H9 (cell line): ENCODE measurements at regions not wholly inside any gene's neighbourhood (a gene's known extent, or its start where the extent isn't known, plus 50 kb on each side); places are given as distances from the start of the nearest gene placed in this dataset.

Experiments used
- DNase-seq: peaks from one replicate; pipeline ENCODE4 v3.0.0-alpha.2; 2017
- H2AFZ ChIP-seq: one replicate; pipeline ENCODE4 v1.6.1; 2013; ENCODE audit warnings: mild to moderate bottlenecking, low read length, control low read depth, moderate library complexity
- H2AK5ac ChIP-seq: 2 replicates; pipeline ENCODE4 v1.6.1; 2013; ENCODE audit warnings: low read length, control low read depth, mixed read lengths; ENCODE audit not compliant: insufficient read length
- H2BK120ac ChIP-seq: one replicate; pipeline ENCODE4 v1.6.1; 2013; ENCODE audit warnings: low read depth, mild to moderate bottlenecking, low read length, control low read depth, inconsistent platforms; ENCODE audit not compliant: poor library complexity, severe bottlenecking
- H2BK12ac ChIP-seq: 2 replicates; pipeline ENCODE4 v1.6.1; 2013; ENCODE audit warnings: low read length, control low read depth, mixed read lengths, low read depth; ENCODE audit not compliant: insufficient read length
- H2BK15ac ChIP-seq: 2 replicates; pipeline ENCODE4 v1.6.1; 2013; ENCODE audit warnings: low read depth, low read length, control low read depth
- H2BK20ac ChIP-seq: one replicate; pipeline ENCODE4 v1.6.1; 2013; ENCODE audit warnings: low read depth, mild to moderate bottlenecking, low read length, control low read depth, inconsistent platforms; ENCODE audit not compliant: poor library complexity, severe bottlenecking
- H2BK5ac ChIP-seq: 2 replicates; pipeline ENCODE4 v1.6.1; 2013; ENCODE audit warnings: low read length, control low read depth, mixed read lengths; ENCODE audit not compliant: insufficient read length
- H3K14ac ChIP-seq: 2 replicates; pipeline ENCODE4 v1.6.1; 2013; ENCODE audit warnings: low read length, control low read depth; ENCODE audit not compliant: insufficient read depth
- H3K18ac ChIP-seq: 2 replicates; pipeline ENCODE4 v1.6.1; 2013; ENCODE audit warnings: low read depth, mild to moderate bottlenecking, mixed read lengths, low read length, control low read depth; ENCODE audit not compliant: insufficient read length
- H3K23ac ChIP-seq: 2 replicates; pipeline ENCODE4 v1.6.1; 2013; ENCODE audit warnings: low read length, control low read depth, mixed read lengths, low read depth; ENCODE audit not compliant: insufficient read length
- H3K23me2 ChIP-seq: 2 replicates; pipeline ENCODE4 v1.6.1; 2013; ENCODE audit warnings: low read depth, mild to moderate bottlenecking, mixed read lengths, low read length, control low read depth; ENCODE audit not compliant: insufficient read length, poor library complexity, severe bottlenecking
- H3K27ac ChIP-seq: 2 replicates; pipeline ENCODE4 v1.5.1; 2013; ENCODE audit warnings: low read length, control low read depth, mixed read lengths, low read depth; ENCODE audit not compliant: insufficient read length
- H3K27me3 ChIP-seq: 2 replicates; pipeline ENCODE4 v1.6.1; 2013; ENCODE audit warnings: low read length, control low read depth, inconsistent platforms; ENCODE audit not compliant: insufficient read depth
- H3K4ac ChIP-seq: 2 replicates; pipeline ENCODE4 v1.6.1; 2013; ENCODE audit warnings: low read depth, mild to moderate bottlenecking, control low read depth, inconsistent platforms, low read length, moderate library complexity
- H3K4me1 ChIP-seq: 2 replicates; pipeline ENCODE4 v1.6.1; 2013; ENCODE audit warnings: low read length, control low read depth, inconsistent platforms; ENCODE audit not compliant: insufficient read depth
- H3K4me2 ChIP-seq: 2 replicates; pipeline ENCODE4 v1.6.1; 2013; ENCODE audit warnings: low read length, control low read depth, mixed read lengths; ENCODE audit not compliant: insufficient read length, insufficient read depth
- H3K56ac ChIP-seq: 2 replicates; pipeline ENCODE4 v1.6.1; 2013; ENCODE audit warnings: low read depth, mild to moderate bottlenecking, mixed read lengths, low read length, control low read depth; ENCODE audit not compliant: insufficient read length
- H3K79me1 ChIP-seq: 2 replicates; pipeline ENCODE4 v1.6.1; 2013; ENCODE audit warnings: low read depth, mild to moderate bottlenecking, moderate library complexity, low read length, control low read depth, inconsistent platforms; ENCODE audit not compliant: insufficient read depth, poor library complexity, severe bottlenecking
- H3K79me2 ChIP-seq: 2 replicates; pipeline ENCODE4 v1.6.1; 2013; ENCODE audit warnings: low read length, control low read depth, inconsistent platforms; ENCODE audit not compliant: insufficient read depth
- H3K9ac ChIP-seq: 2 replicates; pipeline ENCODE4 v1.6.1; 2013; ENCODE audit warnings: low read length, control low read depth, mixed read lengths; ENCODE audit not compliant: insufficient read length; ENCODE audit errors: extremely low read depth
- H3K9me3 ChIP-seq: one replicate; pipeline ENCODE4 v1.6.1; 2013; ENCODE audit warnings: low read depth, low read length, inconsistent platforms; ENCODE audit not compliant: control insufficient read depth
- H3T11ph ChIP-seq: one replicate; pipeline ENCODE4 v1.6.1; 2013; ENCODE audit warnings: mild to moderate bottlenecking, low read length, control low read depth, inconsistent platforms
- H4K20me1 ChIP-seq: one replicate; pipeline ENCODE4 v1.6.1; 2013; ENCODE audit not compliant: control insufficient read depth, insufficient read length, insufficient read depth
- H4K5ac ChIP-seq: 2 replicates; pipeline ENCODE4 v1.6.1; 2013; ENCODE audit warnings: low read depth, mild to moderate bottlenecking, mixed read lengths, low read length, control low read depth; ENCODE audit not compliant: insufficient read length
- H4K8ac ChIP-seq: replicated peaks from 2 replicates; pipeline ENCODE4 v1.6.1; 2013; ENCODE audit warnings: low read length, control low read depth, mixed read lengths, low read depth; ENCODE audit not compliant: insufficient read length
- H4K91ac ChIP-seq: 2 replicates; pipeline ENCODE4 v1.6.1; 2013; ENCODE audit warnings: low read depth, mild to moderate bottlenecking, moderate library complexity, mixed read lengths, low read length, control low read depth; ENCODE audit not compliant: insufficient read length
- H3K27ac Mint-ChIP-seq, 3 experiments: 2 replicates in 2 of 3; 3 replicates in 1 of 3; pipeline ENCODE4 v1.8.0; 2020 to 2021; ENCODE audit warnings: mixed read lengths in 3 of 3, mild to moderate bottlenecking in 1 of 3, moderate library complexity in 1 of 3
- H3K27me3 Mint-ChIP-seq: 2 replicates; pipeline ENCODE4 v1.8.0; 2021; ENCODE audit warnings: low read depth, mild to moderate bottlenecking, moderate library complexity, mixed read lengths
- H3K36me3 Mint-ChIP-seq, 3 experiments: 2 replicates in 2 of 3; 3 replicates in 1 of 3; pipeline ENCODE4 v1.8.0; 2020 to 2021; ENCODE audit warnings: low read depth in 3 of 3, mixed read lengths in 3 of 3; ENCODE audit not compliant: insufficient read depth in 1 of 3
- H3K4me1 Mint-ChIP-seq, 2 experiments: 2 replicates each; pipeline ENCODE4 v1.8.0; 2020; ENCODE audit warnings: mixed read lengths in 2 of 2
- H3K4me3 Mint-ChIP-seq, 2 experiments: 2 replicates in 1 of 2; 3 replicates in 1 of 2; pipeline ENCODE4 v1.8.0; 2020 to 2021; ENCODE audit warnings: mild to moderate bottlenecking in 2 of 2, mixed read lengths in 2 of 2, moderate library complexity in 1 of 2
- H3K9me3 Mint-ChIP-seq, 2 experiments: 2 replicates in 1 of 2; 3 replicates in 1 of 2; pipeline ENCODE4 v1.8.0; 2020; ENCODE audit warnings: mild to moderate bottlenecking in 2 of 2, mixed read lengths in 2 of 2, moderate library complexity in 1 of 2
- CTCF ChIP-seq: fragments of 200-600 bp; sonication (generic); conservative IDR thresholded peaks from 3 replicates; pipeline ENCODE4 v1.8.0; 2021; ENCODE audit warnings: antibody characterized with exemption, mild to moderate bottlenecking
- WGBS: extraction: QIAGEN DNeasy Blood & Tissue Kit; methylation state at CpG from one replicate; pipeline ENCODE4 v1.1.7; 2013; ENCODE audit warnings: missing lambda C conversion rate, low lambda C conversion rate, mixed read lengths; ENCODE audit not compliant: insufficient read length; ENCODE audit errors: extremely low coverage; 5-methylcytosine and 5-hydroxymethylcytosine counted together

GRCh38 chr1:229158927-229159326 lies 112.0 kb upstream of the RAB4A start:
- Histone ChIP-seq H3K23ac (no peak overlapping the region), H3K4me2 (no peak overlapping the region), H2BK20ac (no peak overlapping the region), H2AFZ (no peak overlapping the region), H3K27ac (no peak overlapping the region), H3K4ac (no peak overlapping the region), H3K56ac (no peak overlapping the region), H3K23me2 (no peaks in the 10 kb centered on the region), H3K27me3 (no peaks in the 10 kb centered on the region), H4K5ac (no peak overlapping the region), H3K4me1 (no peaks in the 10 kb centered on the region; the same call in 1 of the 2 replicates), H2BK5ac (no peak overlapping the region), H3K14ac (no peak overlapping the region), H4K20me1 (no peaks in the 10 kb centered on the region), H2BK12ac (no peak overlapping the region), H3K18ac (no peak overlapping the region), H3T11ph (no peak overlapping the region), H4K8ac (no peak overlapping the region), H2AK5ac (no peak overlapping the region), H3K9ac (no peak overlapping the region), H2BK15ac (no peak overlapping the region), H3K79me1 (no peaks in the 10 kb centered on the region), H4K91ac (no peak overlapping the region), H2BK120ac (no peak overlapping the region), H3K9me3 (no peaks in the 10 kb centered on the region), H3K79me2 (no peaks in the 10 kb centered on the region)
- no peak for TF ChIP-seq CTCF
- Mint-ChIP-seq H3K9me3 (no peaks in the 10 kb centered on the region), H3K27me3 (peaks cover 3% of the 10 kb centered on the region; the same call in 1 of the 2 replicates), H3K4me3 (no peak overlapping the region), H3K4me1 (peaks cover 20 to 39% of the 10 kb centered on the region in 2 experiments), H3K27ac (no peak overlapping the region), H3K36me3 (no peaks in the 10 kb centered on the region)
- no CpG with 5 or more reads among the region's 4 CpGs for WGBS
- no peak for DNase-seq
